GM23338 (cell line): ENCODE measurements at regions not wholly inside any gene's neighbourhood (a gene's known extent, or its start where the extent isn't known, plus 50 kb on each side); places are given as distances from the start of the nearest gene placed in this dataset.

Source experiments
- ATAC-seq: fragments of 200-7000 bp; cut with Tn5 transposase; 3 replicates; pipeline ENCODE4 v1.9.1; 2020
- DNase-seq: peaks from one replicate; pipeline ENCODE4 v3.0.0-alpha.2; 2015; ENCODE audit warnings: low spot score
- H2AFZ ChIP-seq: fragments of 200-600 bp; sonication (generic); 2 replicates; pipeline ENCODE4 v1.8.0; 2016; ENCODE audit warnings: antibody characterized with exemption, mild to moderate bottlenecking, moderate library complexity
- H3F3A ChIP-seq: fragments of 200-600 bp; sonication (generic); replicated peaks from 2 replicates; pipeline ENCODE4 v1.8.0; 2017; ENCODE audit warnings: antibody characterized with exemption, mixed run types, low read depth
- H3K27ac ChIP-seq: fragments of 200-600 bp; sonication (generic); 2 replicates; pipeline ENCODE4 v1.6.1; 2016; ENCODE audit warnings: low read depth
- H3K27me3 ChIP-seq: fragments of 200-600 bp; sonication (generic); 2 replicates; pipeline ENCODE4 v1.8.0; 2016; ENCODE audit warnings: mild to moderate bottlenecking, mixed run types, moderate library complexity; ENCODE audit not compliant: insufficient read depth
- H3K36me3 ChIP-seq: fragments of 200-600 bp; sonication (generic); 2 replicates; pipeline ENCODE4 v1.8.0; 2016; ENCODE audit warnings: mild to moderate bottlenecking; ENCODE audit not compliant: insufficient read depth
- H3K4me1 ChIP-seq: fragments of 200-600 bp; sonication (generic); 2 replicates; pipeline ENCODE4 v1.8.0; 2016; ENCODE audit warnings: mild to moderate bottlenecking, moderate library complexity; ENCODE audit not compliant: insufficient read depth
- H3K4me2 ChIP-seq: fragments of 200-600 bp; sonication (generic); 2 replicates; pipeline ENCODE4 v1.7.1; 2017; ENCODE audit warnings: mixed run types
- H3K4me3 ChIP-seq: fragments of 200-600 bp; sonication (generic); 2 replicates; pipeline ENCODE4 v1.6.1; 2016; ENCODE audit warnings: mixed run types
- H3K79me2 ChIP-seq: fragments of 200-600 bp; sonication (generic); replicated peaks from 2 replicates; pipeline ENCODE4 v1.8.0; 2017; ENCODE audit warnings: mild to moderate bottlenecking; ENCODE audit not compliant: insufficient read depth
- H3K9me2 ChIP-seq: fragments of 200-600 bp; sonication (generic); 2 replicates; pipeline ENCODE4 v1.8.0; 2017; ENCODE audit not compliant: insufficient read depth
- H4K20me1 ChIP-seq: fragments of 200-600 bp; sonication (generic); replicated peaks from 2 replicates; pipeline ENCODE4 v1.8.0; 2017; ENCODE audit warnings: mild to moderate bottlenecking; ENCODE audit not compliant: insufficient read depth
- H3K27ac Mint-ChIP-seq: 2 replicates; pipeline ENCODE4 v1.8.0; 2020; ENCODE audit warnings: inconsistent platforms, mild to moderate bottlenecking, moderate library complexity, mixed read lengths
- H3K27me3 Mint-ChIP-seq: 3 replicates; pipeline ENCODE4 v1.8.0; 2022; ENCODE audit warnings: low read depth, mild to moderate bottlenecking, moderate library complexity, mixed read lengths, inconsistent platforms; ENCODE audit not compliant: insufficient read depth, poor library complexity
- H3K36me3 Mint-ChIP-seq: 3 replicates; pipeline ENCODE4 v1.8.0; 2021; ENCODE audit warnings: low read depth, mild to moderate bottlenecking, inconsistent platforms, moderate library complexity, mixed read lengths
- H3K4me1 Mint-ChIP-seq: 3 replicates; pipeline ENCODE4 v1.8.0; 2020; ENCODE audit warnings: mild to moderate bottlenecking, inconsistent platforms, mixed read lengths
- H3K4me3 Mint-ChIP-seq: 3 replicates; pipeline ENCODE4 v1.8.0; 2021; ENCODE audit warnings: moderate library complexity, mild to moderate bottlenecking, inconsistent platforms, mixed read lengths
- H3K9me3 Mint-ChIP-seq: 3 replicates; pipeline ENCODE4 v1.8.0; 2020; ENCODE audit warnings: moderate library complexity, mild to moderate bottlenecking, inconsistent platforms, mixed read lengths
- EZH2 ChIP-seq: fragments of 200-600 bp; sonication (generic); IDR thresholded peaks from one replicate; pipeline ENCODE4 v1.8.0; 2017; ENCODE audit warnings: antibody characterized with exemption, mild to moderate bottlenecking, low read depth; ENCODE audit not compliant: unreplicated experiment
- NANOG ChIP-seq: IDR thresholded peaks from 2 replicates; pipeline ENCODE4 v1.6.1; 2016; ENCODE audit warnings: antibody characterized with exemption, borderline replicate concordance
- POLR2AphosphoS5 ChIP-seq: IDR thresholded peaks from 2 replicates; pipeline ENCODE4 v1.6.1; 2016; ENCODE audit warnings: antibody characterized with exemption, low read depth
- STAT1 ChIP-seq: IDR thresholded peaks from one replicate; pipeline ENCODE4 v1.6.1; 2016; ENCODE audit warnings: antibody characterized with exemption; ENCODE audit not compliant: unreplicated experiment
- ZNF114 ChIP-seq: fragments of 250-450 bp; sonication (Bioruptor Pico); IDR thresholded peaks from 2 replicates; pipeline ENCODE4 v1.5.0; 2020; ENCODE audit warnings: mild to moderate bottlenecking, moderate library complexity
- TF ChIP-seq, protein P1 (sequence below): IDR thresholded peaks from 2 replicates; pipeline ENCODE4 v1.6.1; 2016; ENCODE audit warnings: antibody characterized with exemption
- TF ChIP-seq, protein P2 (sequence below), 2 experiments: fragments of 200-600 bp in 1 of 2; sonication (generic) in 1 of 2; conservative IDR thresholded peaks; 2 replicates each; pipeline versions ENCODE4 v1.5.1 to v1.6.1; 2016 to 2017; ENCODE audit warnings: antibody characterized with exemption in 2 of 2, low read depth in 2 of 2, mild to moderate bottlenecking in 2 of 2, moderate library complexity in 1 of 2
- TF ChIP-seq, protein P3 (sequence below): fragments of 250-450 bp; sonication (Bioruptor Pico); IDR thresholded peaks from 2 replicates; pipeline ENCODE4 v1.5.0; 2020; ENCODE audit warnings: mild to moderate bottlenecking, moderate library complexity

DNA sequence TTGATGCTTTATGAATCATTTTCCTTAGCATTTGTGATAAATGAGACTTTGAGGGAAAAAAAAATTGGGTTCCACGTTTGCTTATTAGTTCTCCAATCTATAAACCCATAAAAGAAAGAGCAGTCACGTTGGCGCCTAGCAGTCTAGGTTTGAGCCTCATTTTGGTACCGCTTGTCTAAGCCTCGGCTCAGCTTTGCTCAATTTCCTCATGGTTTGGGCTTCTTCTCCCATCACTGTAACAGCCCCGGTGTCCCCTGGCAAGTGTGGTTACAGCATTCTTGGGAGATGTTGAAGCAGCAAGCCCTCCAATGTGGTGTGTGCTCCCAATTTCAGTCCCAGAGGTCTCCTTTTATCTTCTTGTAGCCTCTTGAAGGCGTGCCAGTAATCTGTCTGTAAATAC, 578.4 kb downstream of the CDK5RAP2 start:
- no peak overlapping the region for H3K4me3 ChIP-seq
- TF ChIP-seq, protein P1, sequence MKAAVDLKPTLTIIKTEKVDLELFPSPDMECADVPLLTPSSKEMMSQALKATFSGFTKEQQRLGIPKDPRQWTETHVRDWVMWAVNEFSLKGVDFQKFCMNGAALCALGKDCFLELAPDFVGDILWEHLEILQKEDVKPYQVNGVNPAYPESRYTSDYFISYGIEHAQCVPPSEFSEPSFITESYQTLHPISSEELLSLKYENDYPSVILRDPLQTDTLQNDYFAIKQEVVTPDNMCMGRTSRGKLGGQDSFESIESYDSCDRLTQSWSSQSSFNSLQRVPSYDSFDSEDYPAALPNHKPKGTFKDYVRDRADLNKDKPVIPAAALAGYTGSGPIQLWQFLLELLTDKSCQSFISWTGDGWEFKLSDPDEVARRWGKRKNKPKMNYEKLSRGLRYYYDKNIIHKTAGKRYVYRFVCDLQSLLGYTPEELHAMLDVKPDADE, result no peak
- TF ChIP-seq, protein P2, sequence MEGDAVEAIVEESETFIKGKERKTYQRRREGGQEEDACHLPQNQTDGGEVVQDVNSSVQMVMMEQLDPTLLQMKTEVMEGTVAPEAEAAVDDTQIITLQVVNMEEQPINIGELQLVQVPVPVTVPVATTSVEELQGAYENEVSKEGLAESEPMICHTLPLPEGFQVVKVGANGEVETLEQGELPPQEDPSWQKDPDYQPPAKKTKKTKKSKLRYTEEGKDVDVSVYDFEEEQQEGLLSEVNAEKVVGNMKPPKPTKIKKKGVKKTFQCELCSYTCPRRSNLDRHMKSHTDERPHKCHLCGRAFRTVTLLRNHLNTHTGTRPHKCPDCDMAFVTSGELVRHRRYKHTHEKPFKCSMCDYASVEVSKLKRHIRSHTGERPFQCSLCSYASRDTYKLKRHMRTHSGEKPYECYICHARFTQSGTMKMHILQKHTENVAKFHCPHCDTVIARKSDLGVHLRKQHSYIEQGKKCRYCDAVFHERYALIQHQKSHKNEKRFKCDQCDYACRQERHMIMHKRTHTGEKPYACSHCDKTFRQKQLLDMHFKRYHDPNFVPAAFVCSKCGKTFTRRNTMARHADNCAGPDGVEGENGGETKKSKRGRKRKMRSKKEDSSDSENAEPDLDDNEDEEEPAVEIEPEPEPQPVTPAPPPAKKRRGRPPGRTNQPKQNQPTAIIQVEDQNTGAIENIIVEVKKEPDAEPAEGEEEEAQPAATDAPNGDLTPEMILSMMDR (conservative IDR thresholded peaks at IDR 0.05; ENCODE audit: low read depth in 2 of 2), result no peak
- no peak for ATAC-seq
- no peaks in the 10 kb centered on the region for H4K20me1 ChIP-seq
- H3K9me2 ChIP-seq, result no peaks in the 10 kb centered on the region
- no peaks in the 10 kb centered on the region for H3K36me3 ChIP-seq
- no peaks in the 10 kb centered on the region for H3K9me3 Mint-ChIP-seq
- no peak overlapping the region for H2AFZ ChIP-seq
- H3F3A ChIP-seq, result no peaks in the 10 kb centered on the region
- no peaks in the 10 kb centered on the region for H3K36me3 Mint-ChIP-seq
- no peaks in the 10 kb centered on the region for H3K79me2 ChIP-seq
- no peak overlapping the region for H3K27ac Mint-ChIP-seq
- H3K27me3 Mint-ChIP-seq, result no peaks in the 10 kb centered on the region
- H3K4me1 Mint-ChIP-seq, result peaks cover 6% of the 10 kb centered on the region; the same call in 2 of the 3 replicates
- no peaks in the 10 kb centered on the region for H3K4me1 ChIP-seq
- no peak overlapping the region for H3K4me3 Mint-ChIP-seq
- no peak overlapping the region for H3K27ac ChIP-seq
- no peak overlapping the region for H3K4me2 ChIP-seq
- no peaks in the 10 kb centered on the region for H3K27me3 ChIP-seq
- no peak for DNase-seq

DNA sequence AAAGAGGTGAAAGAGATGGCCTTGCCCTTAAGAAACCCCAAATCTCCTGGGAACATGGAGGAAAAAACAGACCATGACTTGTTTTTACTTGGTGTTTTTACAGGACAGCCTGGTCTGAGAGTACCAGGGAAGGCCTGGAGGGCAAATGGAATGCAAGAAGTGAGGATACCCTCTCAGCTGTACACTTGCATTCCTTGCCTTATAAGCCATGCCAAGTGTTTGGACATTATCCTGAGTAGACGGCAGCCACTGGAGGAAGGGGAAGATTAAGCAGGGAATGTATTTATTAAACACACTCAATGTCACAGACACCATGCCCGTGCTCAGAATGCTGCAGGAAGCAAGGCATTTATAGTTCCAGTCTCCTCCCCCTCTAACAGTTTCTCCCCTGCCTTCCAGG, 581.4 kb downstream of the CDK5RAP2 start:
- H3K79me2 ChIP-seq, result no peaks in the 10 kb centered on the region
- no peaks in the 10 kb centered on the region for H3K36me3 ChIP-seq
- H3K4me3 ChIP-seq, result no peak overlapping the region
- H3K9me2 ChIP-seq, result no peaks in the 10 kb centered on the region
- ATAC-seq (no peak), DNase-seq (no peak)
- H3K4me3 Mint-ChIP-seq, result no peak overlapping the region
- H3K9me3 Mint-ChIP-seq, result no peaks in the 10 kb centered on the region
- H3K4me2 ChIP-seq, result no peak overlapping the region
- H4K20me1 ChIP-seq, result no peaks in the 10 kb centered on the region
- H3K4me1 ChIP-seq, result no peaks in the 10 kb centered on the region
- no peak overlapping the region for H3K27ac ChIP-seq
- peaks cover 11% of the 10 kb centered on the region for H3K4me1 Mint-ChIP-seq
- no peaks in the 10 kb centered on the region for H3K36me3 Mint-ChIP-seq
- no peaks in the 10 kb centered on the region for H3K27me3 ChIP-seq
- no peaks in the 10 kb centered on the region for H3F3A ChIP-seq
- no peak overlapping the region for H2AFZ ChIP-seq
- no peaks in the 10 kb centered on the region for H3K27me3 Mint-ChIP-seq
- H3K27ac Mint-ChIP-seq, result no peak overlapping the region
- TF ChIP-seq STAT1, result no peak
- TF ChIP-seq, protein P1, result no peak
- no peak for TF ChIP-seq NANOG
- no peak for TF ChIP-seq EZH2
- TF ChIP-seq, protein P3, sequence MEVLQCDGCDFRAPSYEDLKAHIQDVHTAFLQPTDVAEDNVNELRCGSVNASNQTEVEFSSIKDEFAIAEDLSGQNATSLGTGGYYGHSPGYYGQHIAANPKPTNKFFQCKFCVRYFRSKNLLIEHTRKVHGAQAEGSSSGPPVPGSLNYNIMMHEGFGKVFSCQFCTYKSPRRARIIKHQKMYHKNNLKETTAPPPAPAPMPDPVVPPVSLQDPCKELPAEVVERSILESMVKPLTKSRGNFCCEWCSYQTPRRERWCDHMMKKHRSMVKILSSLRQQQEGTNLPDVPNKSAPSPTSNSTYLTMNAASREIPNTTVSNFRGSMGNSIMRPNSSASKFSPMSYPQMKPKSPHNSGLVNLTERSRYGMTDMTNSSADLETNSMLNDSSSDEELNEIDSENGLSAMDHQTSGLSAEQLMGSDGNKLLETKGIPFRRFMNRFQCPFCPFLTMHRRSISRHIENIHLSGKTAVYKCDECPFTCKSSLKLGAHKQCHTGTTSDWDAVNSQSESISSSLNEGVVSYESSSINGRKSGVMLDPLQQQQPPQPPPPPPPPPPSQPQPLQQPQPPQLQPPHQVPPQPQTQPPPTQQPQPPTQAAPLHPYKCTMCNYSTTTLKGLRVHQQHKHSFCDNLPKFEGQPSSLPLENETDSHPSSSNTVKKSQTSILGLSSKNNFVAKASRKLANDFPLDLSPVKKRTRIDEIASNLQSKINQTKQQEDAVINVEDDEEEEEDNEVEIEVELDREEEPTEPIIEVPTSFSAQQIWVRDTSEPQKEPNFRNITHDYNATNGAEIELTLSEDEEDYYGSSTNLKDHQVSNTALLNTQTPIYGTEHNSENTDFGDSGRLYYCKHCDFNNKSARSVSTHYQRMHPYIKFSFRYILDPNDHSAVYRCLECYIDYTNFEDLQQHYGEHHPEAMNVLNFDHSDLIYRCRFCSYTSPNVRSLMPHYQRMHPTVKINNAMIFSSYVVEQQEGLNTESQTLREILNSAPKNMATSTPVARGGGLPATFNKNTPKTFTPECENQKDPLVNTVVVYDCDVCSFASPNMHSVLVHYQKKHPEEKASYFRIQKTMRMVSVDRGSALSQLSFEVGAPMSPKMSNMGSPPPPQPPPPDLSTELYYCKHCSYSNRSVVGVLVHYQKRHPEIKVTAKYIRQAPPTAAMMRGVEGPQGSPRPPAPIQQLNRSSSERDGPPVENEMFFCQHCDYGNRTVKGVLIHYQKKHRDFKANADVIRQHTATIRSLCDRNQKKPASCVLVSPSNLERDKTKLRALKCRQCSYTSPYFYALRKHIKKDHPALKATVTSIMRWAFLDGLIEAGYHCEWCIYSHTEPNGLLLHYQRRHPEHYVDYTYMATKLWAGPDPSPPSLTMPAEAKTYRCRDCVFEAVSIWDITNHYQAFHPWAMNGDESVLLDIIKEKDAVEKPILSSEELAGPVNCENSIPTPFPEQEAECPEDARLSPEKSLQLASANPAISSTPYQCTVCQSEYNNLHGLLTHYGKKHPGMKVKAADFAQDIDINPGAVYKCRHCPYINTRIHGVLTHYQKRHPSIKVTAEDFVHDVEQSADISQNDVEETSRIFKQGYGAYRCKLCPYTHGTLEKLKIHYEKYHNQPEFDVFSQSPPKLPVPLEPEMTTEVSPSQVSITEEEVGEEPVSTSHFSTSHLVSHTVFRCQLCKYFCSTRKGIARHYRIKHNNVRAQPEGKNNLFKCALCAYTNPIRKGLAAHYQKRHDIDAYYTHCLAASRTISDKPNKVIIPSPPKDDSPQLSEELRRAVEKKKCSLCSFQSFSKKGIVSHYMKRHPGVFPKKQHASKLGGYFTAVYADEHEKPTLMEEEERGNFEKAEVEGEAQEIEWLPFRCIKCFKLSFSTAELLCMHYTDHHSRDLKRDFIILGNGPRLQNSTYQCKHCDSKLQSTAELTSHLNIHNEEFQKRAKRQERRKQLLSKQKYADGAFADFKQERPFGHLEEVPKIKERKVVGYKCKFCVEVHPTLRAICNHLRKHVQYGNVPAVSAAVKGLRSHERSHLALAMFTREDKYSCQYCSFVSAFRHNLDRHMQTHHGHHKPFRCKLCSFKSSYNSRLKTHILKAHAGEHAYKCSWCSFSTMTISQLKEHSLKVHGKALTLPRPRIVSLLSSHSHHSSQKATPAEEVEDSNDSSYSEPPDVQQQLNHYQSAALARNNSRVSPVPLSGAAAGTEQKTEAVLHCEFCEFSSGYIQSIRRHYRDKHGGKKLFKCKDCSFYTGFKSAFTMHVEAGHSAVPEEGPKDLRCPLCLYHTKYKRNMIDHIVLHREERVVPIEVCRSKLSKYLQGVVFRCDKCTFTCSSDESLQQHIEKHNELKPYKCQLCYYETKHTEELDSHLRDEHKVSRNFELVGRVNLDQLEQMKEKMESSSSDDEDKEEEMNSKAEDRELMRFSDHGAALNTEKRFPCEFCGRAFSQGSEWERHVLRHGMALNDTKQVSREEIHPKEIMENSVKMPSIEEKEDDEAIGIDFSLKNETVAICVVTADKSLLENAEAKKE (CRISPR knock-in tag), result no peak
- TF ChIP-seq ZNF114 (CRISPR knock-in tag), result no peak
- TF ChIP-seq, protein P2 (conservative IDR thresholded peaks at IDR 0.05; ENCODE audit: low read depth in 2 of 2), result no peak
- TF ChIP-seq POLR2AphosphoS5, result no peak
